GM21529 (cell line): ENCODE measurements at regions not wholly inside any gene's neighbourhood (a gene's known extent, or its start where the extent isn't known, plus 50 kb on each side); places are given as distances from the start of the nearest gene placed in this dataset.
"Not testable (repeated sequence)": the region's sequence is repeated elsewhere in the genome, so short reads cannot be mapped to it uniquely, and the experiment has no call there.

Experiments
- ATAC-seq: cut with Tn5 transposase; IDR thresholded peaks from one replicate; pipeline ENCODE4 v1.9.1; 2021; ENCODE audit not compliant: unreplicated experiment

DNA sequence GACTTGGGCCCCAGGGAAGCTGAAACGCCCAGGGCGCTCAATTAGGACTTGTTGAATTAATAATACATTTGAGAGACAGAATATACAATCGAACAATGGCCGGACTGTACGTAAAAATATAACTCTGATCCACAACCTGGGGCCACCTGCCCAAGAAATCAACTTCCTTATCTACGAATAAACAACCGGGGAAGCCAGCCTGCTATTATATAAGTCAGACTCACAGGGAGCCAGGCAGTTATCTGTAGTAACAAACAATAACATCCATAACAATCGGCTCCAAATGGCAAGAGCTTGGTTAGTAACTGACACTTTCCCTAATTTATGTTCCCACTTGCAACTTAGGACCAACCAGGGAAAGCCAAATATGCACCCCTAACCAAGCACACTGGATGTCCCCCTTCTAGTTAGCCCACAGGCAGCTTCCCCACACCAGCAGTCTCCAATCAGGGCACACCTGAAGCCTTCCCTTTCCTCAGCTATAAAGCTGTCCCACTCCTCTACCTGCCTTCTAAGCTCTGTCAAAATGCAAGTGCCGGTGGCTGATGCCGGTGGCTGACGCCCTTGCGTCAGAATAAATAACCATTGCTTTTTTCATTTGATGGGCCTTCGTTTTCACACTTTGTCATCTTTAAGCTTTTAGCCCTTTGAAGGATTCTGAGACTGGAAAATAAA lies 135.2 kb downstream of the FAM72B start:
- not testable (repeated sequence) for ATAC-seq

- not testable (repeated sequence) for ATAC-seq
These were observed 134.0 kb downstream of the FAM72B start for GRCh38 chr1:121050097-121050496.

DNA sequence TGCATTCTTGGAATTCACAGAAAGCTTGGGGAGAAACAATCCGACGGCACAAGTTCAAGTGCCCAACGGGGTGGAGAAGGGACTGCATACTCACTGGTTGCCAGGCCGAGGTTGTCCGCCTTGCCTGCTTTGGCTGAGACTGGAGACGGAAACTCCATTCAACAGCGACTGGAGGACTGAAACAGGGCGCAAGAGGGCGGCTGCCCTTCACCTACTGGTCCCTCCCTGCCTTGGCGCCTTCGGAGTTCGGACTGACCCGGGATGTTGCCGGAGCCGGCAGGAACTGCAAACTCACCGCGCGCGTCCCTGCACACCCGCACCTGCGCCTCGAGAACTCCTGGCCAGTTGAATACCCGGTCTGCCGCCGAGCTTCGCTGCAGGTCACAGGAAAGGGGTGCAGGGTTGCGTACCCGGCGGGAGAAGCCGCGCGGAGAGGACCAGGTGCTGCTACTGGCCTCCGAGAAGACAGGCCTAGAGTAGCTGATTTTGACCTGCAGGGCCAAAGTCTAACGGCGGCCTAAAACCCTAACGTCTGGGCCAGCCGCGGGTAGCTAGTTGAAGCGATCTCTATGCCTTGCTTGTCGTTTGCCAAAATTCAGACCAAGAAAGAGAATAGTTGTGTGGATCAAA lies 132.9 kb downstream of the FAM72B start:
- not testable (repeated sequence) for ATAC-seq

DNA sequence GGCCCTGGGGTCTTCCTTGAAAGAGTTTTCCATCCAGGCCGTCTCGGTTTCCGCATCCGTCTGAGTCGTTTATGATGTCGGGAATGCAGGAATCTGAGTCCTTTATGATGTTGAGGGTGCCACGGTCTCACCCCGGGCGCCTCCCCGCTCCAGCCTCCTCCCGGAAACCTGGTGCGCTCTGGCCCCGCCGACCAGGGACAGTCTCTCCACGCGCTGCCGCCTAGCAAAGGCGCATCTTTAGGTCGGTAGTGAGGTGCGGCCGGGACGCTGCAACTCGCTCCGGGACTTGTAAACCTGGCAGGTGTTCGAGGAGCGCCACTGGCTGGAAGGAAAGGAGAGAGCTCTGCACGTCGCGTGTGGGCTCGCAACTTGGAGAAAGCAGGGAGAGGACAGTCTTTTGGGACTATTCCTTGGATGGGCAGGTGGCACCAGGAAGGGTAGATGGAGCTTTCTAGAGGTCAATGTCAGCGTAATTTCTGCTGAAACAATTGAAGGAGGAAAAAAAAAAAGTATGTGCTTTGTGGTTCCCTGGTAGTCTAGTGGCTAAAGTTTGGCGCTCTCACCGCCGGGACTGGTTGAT lies 132.0 kb downstream of the FAM72B start:
- not testable (repeated sequence) for ATAC-seq

DNA sequence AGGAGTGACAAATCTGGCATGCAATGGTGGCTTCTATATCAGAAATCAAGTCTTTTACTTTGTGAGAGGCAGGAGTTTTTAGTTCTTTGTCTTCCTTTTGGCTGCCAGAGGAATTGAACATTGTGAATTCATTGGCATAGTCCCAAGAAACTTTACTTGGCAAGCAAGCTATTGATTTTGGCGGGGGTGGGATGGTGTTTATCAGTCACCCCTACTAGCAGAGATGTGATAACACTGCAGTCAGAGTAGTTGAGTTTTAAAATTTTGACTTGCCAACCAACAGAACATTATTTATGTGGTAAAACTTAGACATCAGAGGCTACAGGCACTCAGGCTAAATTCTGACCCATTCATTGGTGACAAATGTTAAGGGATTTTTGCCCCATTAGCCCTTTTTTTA lies 129.2 kb downstream of the FAM72B start:
- ATAC-seq, result not testable (repeated sequence)

DNA sequence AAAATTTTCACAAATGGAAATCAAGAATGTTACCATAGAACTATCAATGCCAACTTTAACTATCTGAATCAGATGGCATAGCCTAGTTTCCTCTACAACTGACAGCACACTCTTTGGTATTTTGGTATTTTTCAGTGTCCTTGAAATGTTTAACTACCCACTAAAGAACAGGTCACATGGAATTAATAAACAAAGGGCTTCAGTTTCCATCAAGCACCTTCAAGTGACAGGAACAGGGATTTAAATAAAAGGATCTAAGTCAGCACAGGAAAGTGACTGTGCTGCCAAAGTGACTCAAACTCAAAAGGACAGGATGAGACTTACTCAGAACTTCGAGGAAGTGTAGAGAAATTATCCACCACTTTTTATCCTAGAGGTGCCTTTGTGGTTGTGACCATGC lies 117.2 kb downstream of the FAM72B start:
- not testable (repeated sequence) for ATAC-seq

- not testable (repeated sequence) for ATAC-seq
These were observed 115.2 kb downstream of the FAM72B start for GRCh38 chr1:121068738-121069499.

GRCh38 chr1:121073852-121074251 lies 110.3 kb downstream of the FAM72B start:
- not testable (repeated sequence) for ATAC-seq

DNA sequence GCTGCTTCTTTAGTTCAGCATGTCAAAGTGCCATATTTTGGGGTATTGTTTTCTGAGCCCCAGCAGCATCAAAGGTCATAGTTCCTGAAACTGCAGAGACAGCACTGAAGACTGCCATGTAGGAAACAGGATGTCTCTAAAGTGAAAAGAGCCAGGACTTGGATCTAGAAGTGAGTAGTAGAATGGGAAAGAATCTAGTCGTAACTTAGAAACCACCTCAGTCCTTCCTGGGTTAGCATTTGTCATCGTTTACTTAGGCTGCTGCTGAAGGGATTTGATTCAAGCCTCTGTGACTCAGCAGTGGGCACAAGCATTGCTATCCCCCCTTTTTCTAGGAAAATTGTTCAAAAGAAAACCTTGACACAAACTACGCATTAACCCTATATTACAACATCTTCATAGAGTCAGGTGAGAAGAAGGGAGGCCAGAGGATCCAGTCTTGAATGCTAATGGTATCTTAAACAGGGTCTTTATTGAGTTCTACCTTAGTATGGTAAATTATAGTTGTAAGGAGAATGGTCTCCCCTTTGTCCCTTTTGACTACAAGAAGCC lies 108.8 kb downstream of the FAM72B start:
- ATAC-seq, result not testable (repeated sequence)

- peak; percentile 93 for ATAC-seq
These were observed 107.5 kb downstream of the FAM72B start for GRCh38 chr1:121076674-121077073.

DNA sequence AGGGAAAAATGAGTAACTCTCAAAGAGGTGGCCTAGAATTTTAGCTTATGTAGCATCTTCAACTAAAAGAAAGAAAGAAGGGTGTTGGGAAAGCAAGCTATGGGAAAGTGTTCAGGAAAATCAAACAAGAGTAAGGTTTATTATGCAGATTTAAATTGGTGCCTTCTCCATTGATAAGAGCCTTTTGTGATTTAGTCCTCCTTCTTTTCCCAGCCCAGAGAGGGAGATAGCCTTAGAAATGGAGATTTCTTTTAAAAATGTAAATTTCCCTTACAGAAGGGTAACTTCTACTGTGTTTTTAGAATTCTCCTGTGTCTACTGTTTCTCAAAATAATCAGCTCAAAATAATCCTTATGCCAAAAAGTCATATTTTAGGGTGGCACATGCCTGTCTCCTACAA lies 104.5 kb downstream of the FAM72B start:
- not testable (repeated sequence) for ATAC-seq

- ATAC-seq, result not testable (repeated sequence)
These were observed 103.8 kb downstream of the FAM72B start for GRCh38 chr1:121080197-121080903.

GRCh38 chr1:121080904-121081264 lies 103.3 kb downstream of the FAM72B start:
- not testable (repeated sequence) for ATAC-seq

DNA sequence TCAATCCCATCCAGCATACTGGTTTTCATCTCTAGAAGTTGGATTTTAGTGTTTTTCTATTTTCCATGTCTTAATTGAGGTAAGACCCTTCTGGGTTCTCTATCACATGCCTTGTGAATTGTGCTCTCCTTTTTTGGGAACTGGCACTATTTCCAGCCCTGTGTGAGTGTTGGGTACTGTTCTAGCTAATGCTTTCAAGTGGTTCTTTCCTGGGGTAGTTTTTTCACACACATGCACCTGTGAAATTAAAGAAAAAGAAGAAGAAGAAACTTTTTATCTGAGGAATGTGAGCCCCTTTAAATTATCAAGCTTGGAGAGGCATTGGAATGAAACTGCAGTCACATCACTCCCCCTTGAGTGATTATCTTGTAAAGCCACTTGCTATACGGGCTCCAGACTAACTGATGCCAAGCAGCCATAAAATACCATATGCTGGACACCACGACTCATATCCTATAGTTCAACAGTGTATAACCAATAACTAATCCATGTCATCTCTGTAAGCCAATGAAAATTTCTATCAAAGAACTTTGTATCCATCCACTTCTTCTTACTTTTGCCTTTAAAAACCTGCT lies 102.4 kb downstream of the FAM72B start:
- not testable (repeated sequence) for ATAC-seq

- ATAC-seq, result not testable (repeated sequence)
These were observed 101.1 kb downstream of the FAM72B start for GRCh38 chr1:121082995-121083394.

DNA sequence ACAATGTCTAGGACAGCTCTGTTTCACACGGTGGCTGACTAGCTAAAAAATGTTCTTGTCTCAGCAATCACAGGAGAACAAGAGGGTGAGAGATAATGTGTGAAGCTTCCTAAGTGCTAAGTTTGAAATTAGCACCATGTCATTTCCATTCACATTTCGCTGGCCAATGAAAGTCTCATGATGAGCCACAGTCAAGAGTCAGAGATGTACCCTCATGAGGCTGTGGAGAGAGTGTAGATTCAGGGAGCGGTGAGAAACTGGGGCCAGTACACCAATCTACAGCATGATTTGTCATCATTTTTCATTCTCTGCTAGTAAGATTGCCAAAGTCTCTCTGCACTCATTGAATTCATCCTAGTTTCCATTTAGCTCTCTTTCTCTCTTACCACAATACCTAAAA lies 97.9 kb downstream of the FAM72B start:
- not testable (repeated sequence) for ATAC-seq

GRCh38 chr1:121087221-121087620 lies 96.9 kb downstream of the FAM72B start:
- not testable (repeated sequence) for ATAC-seq

DNA sequence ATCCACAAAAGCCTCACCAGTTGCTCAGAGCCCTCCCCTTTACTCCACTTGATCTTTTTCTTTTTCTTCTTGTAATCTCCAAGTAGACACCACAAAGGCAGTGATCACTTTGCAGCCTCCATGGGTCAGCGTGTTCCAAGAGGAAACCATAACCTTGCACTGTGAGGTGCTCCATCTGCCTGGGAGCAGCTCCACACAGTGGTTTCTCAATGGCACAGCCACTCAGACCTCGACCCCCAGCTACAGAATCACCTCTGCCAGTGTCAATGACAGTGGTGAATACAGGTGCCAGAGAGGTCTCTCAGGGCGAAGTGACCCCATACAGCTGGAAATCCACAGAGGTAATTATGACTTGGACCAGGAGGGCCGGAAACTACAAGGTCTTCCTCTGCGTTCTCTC lies 95.6 kb downstream of the FAM72B start:
- ATAC-seq, result not testable (repeated sequence)

- ATAC-seq, result not testable (repeated sequence)
These were observed 91.7 kb downstream of the FAM72B start for GRCh38 chr1:121092329-121092968.

DNA sequence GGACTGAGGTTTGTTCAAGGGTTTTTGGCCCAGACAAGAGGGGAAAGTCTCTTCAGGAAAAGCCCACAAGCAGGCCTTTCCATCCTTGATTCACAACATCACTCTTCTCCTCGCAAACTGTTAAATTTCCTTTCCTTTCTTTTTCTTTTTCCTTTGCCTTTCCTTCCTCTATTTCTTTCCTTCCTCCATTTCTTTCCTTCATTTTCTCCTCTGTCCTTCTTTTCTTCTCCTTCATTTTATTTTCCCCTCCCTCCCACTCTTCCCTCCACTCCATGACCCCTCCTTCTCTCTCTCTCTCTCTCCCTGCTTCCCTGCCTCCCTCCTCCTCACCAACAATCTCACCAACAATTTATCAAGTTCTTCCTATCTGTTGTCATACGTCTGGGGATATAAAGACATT lies 89.1 kb downstream of the FAM72B start:
- not testable (repeated sequence) for ATAC-seq
